HFFc6 (cell line): ENCODE measurements at regions not wholly inside any gene's neighbourhood (a gene's known extent, or its start where the extent isn't known, plus 50 kb on each side); places are given as distances from the start of the nearest gene placed in this dataset.

Experiments
- DNase-seq: peaks from one replicate; pipeline ENCODE4 v3.0.0-alpha.2; 2018
- H3K27ac Mint-ChIP-seq: 2 replicates; pipeline ENCODE4 v1.8.0; 2020; ENCODE audit warnings: mild to moderate bottlenecking, mixed read lengths
- H3K27me3 Mint-ChIP-seq: 2 replicates; pipeline ENCODE4 v1.8.0; 2021; ENCODE audit warnings: mild to moderate bottlenecking, moderate library complexity, mixed read lengths; ENCODE audit not compliant: insufficient read depth
- H3K36me3 Mint-ChIP-seq: 2 replicates; pipeline ENCODE4 v1.8.0; 2021; ENCODE audit warnings: low read depth, mixed read lengths
- H3K4me1 Mint-ChIP-seq: 2 replicates; pipeline ENCODE4 v1.8.0; 2020; ENCODE audit warnings: low read depth, mixed read lengths
- H3K4me3 Mint-ChIP-seq: 2 replicates; pipeline ENCODE4 v1.8.0; 2020; ENCODE audit warnings: mild to moderate bottlenecking, moderate library complexity, mixed read lengths
- H3K9me3 Mint-ChIP-seq: 2 replicates; pipeline ENCODE4 v1.8.0; 2020; ENCODE audit warnings: mild to moderate bottlenecking, mixed read lengths
- TF ChIP-seq, protein P1 (sequence below): fragments of 200-600 bp; sonication (generic); IDR thresholded peaks from 2 replicates; pipeline ENCODE4 v1.5.0; 2021; ENCODE audit warnings: antibody characterized with exemption, mild to moderate bottlenecking

DNA sequence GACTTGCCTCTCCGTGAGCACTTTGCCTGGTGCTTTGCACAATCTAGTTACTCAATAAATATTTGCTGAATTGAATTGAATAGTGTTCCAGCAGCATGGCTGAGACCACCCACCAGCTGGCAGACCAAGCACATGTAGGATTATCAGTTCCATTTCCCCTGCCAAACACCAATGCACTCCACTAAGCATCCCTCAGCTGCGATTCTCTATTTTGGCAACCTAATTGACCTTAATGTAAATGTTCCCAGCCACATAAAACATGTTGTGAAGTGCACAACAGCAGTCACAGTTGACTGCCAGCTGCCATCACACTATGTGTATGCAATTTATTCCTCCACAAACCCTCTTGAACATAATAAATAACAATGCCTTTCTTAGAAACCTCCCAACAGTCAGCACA, 1879.4 kb upstream of the PIK3C3 start:
- TF ChIP-seq, protein P1, sequence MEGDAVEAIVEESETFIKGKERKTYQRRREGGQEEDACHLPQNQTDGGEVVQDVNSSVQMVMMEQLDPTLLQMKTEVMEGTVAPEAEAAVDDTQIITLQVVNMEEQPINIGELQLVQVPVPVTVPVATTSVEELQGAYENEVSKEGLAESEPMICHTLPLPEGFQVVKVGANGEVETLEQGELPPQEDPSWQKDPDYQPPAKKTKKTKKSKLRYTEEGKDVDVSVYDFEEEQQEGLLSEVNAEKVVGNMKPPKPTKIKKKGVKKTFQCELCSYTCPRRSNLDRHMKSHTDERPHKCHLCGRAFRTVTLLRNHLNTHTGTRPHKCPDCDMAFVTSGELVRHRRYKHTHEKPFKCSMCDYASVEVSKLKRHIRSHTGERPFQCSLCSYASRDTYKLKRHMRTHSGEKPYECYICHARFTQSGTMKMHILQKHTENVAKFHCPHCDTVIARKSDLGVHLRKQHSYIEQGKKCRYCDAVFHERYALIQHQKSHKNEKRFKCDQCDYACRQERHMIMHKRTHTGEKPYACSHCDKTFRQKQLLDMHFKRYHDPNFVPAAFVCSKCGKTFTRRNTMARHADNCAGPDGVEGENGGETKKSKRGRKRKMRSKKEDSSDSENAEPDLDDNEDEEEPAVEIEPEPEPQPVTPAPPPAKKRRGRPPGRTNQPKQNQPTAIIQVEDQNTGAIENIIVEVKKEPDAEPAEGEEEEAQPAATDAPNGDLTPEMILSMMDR = no peak
- Mint-ChIP-seq H3K27ac (no peak overlapping the region), H3K4me3 (no peak overlapping the region), H3K9me3 (peaks cover 19% of the 10 kb centered on the region), H3K36me3 (no peaks in the 10 kb centered on the region), H3K27me3 (no peaks in the 10 kb centered on the region; the same call in 1 of the 2 replicates), H3K4me1 (no peaks in the 10 kb centered on the region)
- no peak for DNase-seq

DNA sequence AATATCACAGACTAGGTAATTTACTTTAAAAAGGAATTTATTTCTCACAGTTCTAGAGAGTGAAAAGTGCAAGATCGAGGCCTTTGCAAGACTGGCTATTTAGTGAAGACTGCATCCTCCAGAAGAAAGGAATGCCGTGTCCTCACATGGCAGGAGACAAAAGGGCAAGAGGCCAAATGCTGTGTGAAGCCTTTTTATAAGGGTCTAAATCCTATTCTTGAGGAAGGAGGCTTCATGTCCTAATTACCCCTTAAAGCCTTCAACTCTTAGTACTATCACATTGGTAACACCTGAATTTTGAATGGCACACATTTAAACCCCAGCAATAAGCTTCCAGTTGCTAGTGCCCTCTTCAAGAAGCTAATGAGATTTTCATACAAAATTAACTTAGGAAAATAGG, 1882.3 kb upstream of the PIK3C3 start:
- H3K36me3 Mint-ChIP-seq = no peaks in the 10 kb centered on the region
- peaks cover 24% of the 10 kb centered on the region for H3K9me3 Mint-ChIP-seq
- H3K27me3 Mint-ChIP-seq = no peaks in the 10 kb centered on the region; the same call in 1 of the 2 replicates
- TF ChIP-seq, protein P1 = no peak
- no peaks in the 10 kb centered on the region for H3K4me1 Mint-ChIP-seq
- no peak overlapping the region for H3K4me3 Mint-ChIP-seq
- H3K27ac Mint-ChIP-seq = no peak overlapping the region
- no peak for DNase-seq

DNA sequence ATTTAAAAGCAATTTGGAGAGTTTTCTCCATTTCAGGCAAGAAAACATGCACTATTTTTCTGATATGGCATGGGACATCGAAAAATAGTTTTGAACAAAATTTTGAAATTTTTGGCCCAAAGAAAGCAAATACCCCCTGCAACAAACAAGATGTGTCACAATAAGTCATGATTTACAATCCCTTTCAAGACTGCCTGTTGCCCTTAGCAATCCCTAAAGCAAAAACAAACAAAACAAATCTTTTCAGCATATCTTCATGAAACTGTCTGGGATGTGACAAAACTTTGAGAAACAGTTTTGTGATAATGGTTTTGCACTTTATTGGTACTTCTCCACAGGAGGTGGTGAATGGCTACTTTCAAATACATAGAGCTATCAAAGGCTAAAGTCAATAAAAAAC, 1888.7 kb upstream of the PIK3C3 start:
- no peak overlapping the region for H3K4me3 Mint-ChIP-seq
- DNase-seq = no peak
- H3K36me3 Mint-ChIP-seq = no peaks in the 10 kb centered on the region
- no peak overlapping the region for H3K27ac Mint-ChIP-seq
- TF ChIP-seq, protein P1 = no peak
- no peaks in the 10 kb centered on the region; the same call in 1 of the 2 replicates for H3K27me3 Mint-ChIP-seq
- H3K9me3 Mint-ChIP-seq = peaks cover 30% of the 10 kb centered on the region
- no peaks in the 10 kb centered on the region for H3K4me1 Mint-ChIP-seq

DNA sequence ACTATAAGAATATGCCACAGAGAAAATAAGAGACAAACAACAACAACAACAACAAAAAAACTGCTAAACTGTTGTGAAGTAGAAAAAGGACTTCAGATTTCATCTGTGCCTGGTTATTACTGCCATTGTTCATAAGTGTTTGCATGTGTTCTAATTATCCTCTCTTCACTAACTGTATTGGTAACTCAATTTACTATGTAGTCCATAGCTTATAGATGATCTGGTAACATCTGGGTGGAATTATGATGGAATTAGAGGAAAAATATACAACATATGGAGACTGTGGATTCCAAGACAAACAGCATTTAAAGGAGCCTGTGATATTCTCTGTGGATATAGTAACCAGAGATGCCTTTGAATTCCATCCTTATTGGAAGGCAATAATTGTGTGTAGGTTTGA, 1891.5 kb upstream of the PIK3C3 start:
- H3K27me3 Mint-ChIP-seq = no peaks in the 10 kb centered on the region; the same call in 1 of the 2 replicates
- peaks cover 19% of the 10 kb centered on the region; the same call in 1 of the 2 replicates for H3K9me3 Mint-ChIP-seq
- H3K4me1 Mint-ChIP-seq = no peaks in the 10 kb centered on the region
- TF ChIP-seq, protein P1 = no peak
- H3K4me3 Mint-ChIP-seq = no peak overlapping the region
- no peak for DNase-seq
- no peaks in the 10 kb centered on the region; the same call in 1 of the 2 replicates for H3K36me3 Mint-ChIP-seq
- no peak overlapping the region for H3K27ac Mint-ChIP-seq

DNA sequence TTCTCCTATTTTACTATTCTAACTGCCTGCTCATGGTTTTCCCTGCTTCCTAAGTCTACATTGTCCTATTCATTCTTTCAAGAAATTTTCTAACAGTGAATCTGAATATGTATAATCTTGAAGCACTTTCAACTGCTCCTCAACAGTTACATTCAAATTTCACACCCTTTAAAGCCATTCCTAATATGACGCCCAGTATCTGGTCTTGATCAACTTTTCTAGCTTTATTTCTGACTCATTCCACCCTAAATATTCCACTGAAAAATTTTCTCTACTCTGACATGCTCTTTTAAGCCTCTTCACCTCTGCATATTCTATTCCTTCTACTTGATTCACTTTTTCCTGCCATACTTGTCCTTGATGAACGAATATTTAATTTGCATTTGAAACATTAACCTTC, 1893.9 kb upstream of the PIK3C3 start:
- Mint-ChIP-seq H3K36me3 (no peaks in the 10 kb centered on the region; the same call in 1 of the 2 replicates), H3K4me3 (no peak overlapping the region), H3K4me1 (no peaks in the 10 kb centered on the region), H3K9me3 (peaks cover 22% of the 10 kb centered on the region; the same call in 1 of the 2 replicates), H3K27ac (no peak overlapping the region), H3K27me3 (no peaks in the 10 kb centered on the region; the same call in 1 of the 2 replicates)
- no peak for DNase-seq
- TF ChIP-seq, protein P1 = no peak

DNA sequence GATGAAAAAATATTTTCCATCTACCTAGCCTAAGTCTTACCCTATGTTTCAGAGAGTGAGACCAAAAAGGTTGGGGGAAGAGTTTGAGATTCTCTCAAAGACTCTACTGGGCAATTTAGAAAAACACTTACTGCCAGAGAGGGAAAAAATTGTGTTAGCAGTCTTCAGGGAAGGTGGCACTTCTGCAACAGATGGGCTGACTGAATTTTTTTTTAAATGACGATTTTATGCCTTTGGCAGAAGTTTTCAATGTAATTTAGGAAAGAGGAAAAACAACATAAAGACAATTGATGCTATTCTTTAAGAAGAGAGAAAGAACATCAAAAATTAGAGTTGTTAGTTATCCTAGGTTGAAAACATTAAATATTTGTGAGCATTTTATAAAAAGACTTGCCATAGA, 1894.5 kb upstream of the PIK3C3 start:
- Mint-ChIP-seq H3K27me3 (no peaks in the 10 kb centered on the region; the same call in 1 of the 2 replicates), H3K4me1 (no peaks in the 10 kb centered on the region), H3K9me3 (peaks cover 16% of the 10 kb centered on the region; the same call in 1 of the 2 replicates), H3K27ac (no peak overlapping the region), H3K4me3 (no peak overlapping the region), H3K36me3 (no peaks in the 10 kb centered on the region; the same call in 1 of the 2 replicates)
- no peak for DNase-seq
- TF ChIP-seq, protein P1 = no peak
